ENCODE measurements at regions not wholly inside any gene's neighbourhood (a gene's known extent, or its start where the extent isn't known, plus 50 kb on each side); places are given as distances from the start of the nearest gene placed in this dataset.

DNA sequence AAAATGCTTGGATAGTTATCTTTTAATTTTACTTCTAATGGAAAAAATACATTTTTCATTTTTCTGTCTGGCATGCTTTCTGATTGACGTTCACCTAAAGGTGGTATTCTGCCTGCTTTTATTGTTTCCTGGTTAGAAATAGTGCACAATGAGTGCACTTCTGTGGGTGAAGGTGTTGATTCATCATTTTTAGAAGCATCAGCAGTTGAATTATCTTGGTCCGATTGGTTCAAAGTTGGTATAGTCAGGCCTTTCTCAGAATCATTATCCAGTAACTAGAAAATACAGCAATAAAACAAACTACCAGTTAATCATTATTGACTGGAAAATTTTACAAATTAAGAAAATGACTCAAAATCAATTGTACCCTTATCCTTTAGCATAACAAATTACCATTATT, 84.5 kb downstream of the STRADB start:
- no peak overlapping the region for H3K4me3 ChIP-seq
- no peak overlapping the region for H3K27ac ChIP-seq
- H3K36me3 ChIP-seq, result no peaks in the 10 kb centered on the region
- peaks cover 0 to 14% (median 6%) of the 10 kb centered on the region in 4 donors for H3K9me3 ChIP-seq
- DNase-seq, result no peak
- WGBS, 2 donors, result 78% methylated on average over 2 of the region's 2 CpGs
- no peaks in the 10 kb centered on the region for H3K4me1 ChIP-seq
- ATAC-seq (ENCODE audit: low FRiP score in 2 of 2), result no peak
- no peaks in the 10 kb centered on the region for H3K27me3 ChIP-seq
- TF ChIP-seq CTCF (IDR thresholded peaks at IDR 0.05), result no peak
- TF ChIP-seq POLR2AphosphoS5 (IDR thresholded peaks at IDR 0.05), result no peak
- TF ChIP-seq POLR2A (IDR thresholded peaks at IDR 0.05), result no peak
- TF ChIP-seq EP300 (IDR thresholded peaks at IDR 0.05), result no peak

DNA sequence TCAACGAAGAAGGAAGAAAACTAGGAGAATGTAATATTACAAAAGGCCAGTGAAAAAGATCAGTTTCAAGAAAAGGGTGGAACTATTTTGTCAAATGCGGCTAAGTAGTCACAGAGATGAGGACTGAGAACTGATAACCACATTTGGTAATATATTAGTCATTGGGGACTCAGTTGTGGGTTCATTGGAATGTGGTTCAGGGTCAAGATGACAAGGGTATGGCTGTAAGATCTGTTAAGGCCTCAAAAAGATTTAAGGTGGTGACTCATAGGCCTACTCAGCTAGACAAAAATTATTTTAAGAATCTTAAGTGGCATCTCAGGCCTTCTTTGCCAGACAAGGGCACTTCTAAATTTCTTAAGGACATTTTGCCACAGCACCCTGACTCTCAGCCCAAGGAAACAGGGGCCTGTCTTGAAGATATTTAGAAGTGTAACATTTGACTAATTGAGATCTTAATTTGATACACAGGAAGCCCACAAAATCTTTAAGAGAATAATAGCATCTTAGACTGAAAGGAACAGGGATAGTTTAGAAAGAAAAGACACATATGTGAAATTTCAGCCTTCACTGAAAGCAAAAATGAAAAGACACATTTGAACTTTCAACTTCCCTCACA, 81.3 kb downstream of the STRADB start:
- Histone ChIP-seq H3K27ac (no peak overlapping the region), H3K36me3 (no peaks in the 10 kb centered on the region), H3K4me1 (no peaks in the 10 kb centered on the region), H3K4me3 (no peak overlapping the region), H3K9me3 (peaks cover 0 to 23% (median 8%) of the 10 kb centered on the region in 4 donors), H3K27me3 (no peaks in the 10 kb centered on the region)
- DNase-seq (no peak), ATAC-seq (ENCODE audit: low FRiP score in 2 of 2) (no peak)
- 50 to 75% methylated on average over 2 of the region's 2 CpGs for WGBS, 2 donors
- TF ChIP-seq EP300 (IDR thresholded peaks at IDR 0.05) (no peak), CTCF (IDR thresholded peaks at IDR 0.05) (no peak), POLR2AphosphoS5 (IDR thresholded peaks at IDR 0.05) (no peak), POLR2A (IDR thresholded peaks at IDR 0.05) (no peak)

Small RNA genes lying in the stretch of these regions (small RNA-seq; reads per million reads assigned to genes)
- 0 reads per million in 4 donors for gene MTND4LP16
